Right renal cortex interstitium (tissue), 3 donors: ENCODE measurements at regions not wholly inside any gene's neighbourhood (a gene's known extent, or its start where the extent isn't known, plus 50 kb on each side); places are given as distances from the start of the nearest gene placed in this dataset.

Source experiments
- DNase-seq, 3 donors: peaks; one replicate each; pipeline ENCODE4 v3.0.0-alpha.2; 2013; ENCODE audit warnings: low read depth in 3 of 3, low spot score in 2 of 3

DNA sequence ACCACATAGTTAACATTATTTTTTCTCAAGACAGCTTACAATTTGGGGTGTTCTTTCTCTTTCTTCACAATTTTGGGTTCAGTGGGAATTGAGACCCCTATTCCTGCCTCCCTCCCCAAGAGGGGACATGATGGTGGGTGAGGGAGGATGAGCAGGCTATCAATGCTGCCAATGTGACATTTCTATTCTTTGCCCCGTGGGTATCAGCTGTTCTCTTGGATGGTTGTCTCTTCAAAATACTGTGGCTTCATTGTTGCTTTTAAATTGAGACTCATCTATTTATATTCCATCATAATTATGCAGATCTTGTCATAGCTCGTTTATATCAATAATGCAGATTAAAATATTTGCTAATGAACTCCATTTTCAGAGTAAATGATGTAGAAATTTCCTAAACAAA is 56.5 kb upstream of the ANO4 start:
- no peak for DNase-seq

DNA sequence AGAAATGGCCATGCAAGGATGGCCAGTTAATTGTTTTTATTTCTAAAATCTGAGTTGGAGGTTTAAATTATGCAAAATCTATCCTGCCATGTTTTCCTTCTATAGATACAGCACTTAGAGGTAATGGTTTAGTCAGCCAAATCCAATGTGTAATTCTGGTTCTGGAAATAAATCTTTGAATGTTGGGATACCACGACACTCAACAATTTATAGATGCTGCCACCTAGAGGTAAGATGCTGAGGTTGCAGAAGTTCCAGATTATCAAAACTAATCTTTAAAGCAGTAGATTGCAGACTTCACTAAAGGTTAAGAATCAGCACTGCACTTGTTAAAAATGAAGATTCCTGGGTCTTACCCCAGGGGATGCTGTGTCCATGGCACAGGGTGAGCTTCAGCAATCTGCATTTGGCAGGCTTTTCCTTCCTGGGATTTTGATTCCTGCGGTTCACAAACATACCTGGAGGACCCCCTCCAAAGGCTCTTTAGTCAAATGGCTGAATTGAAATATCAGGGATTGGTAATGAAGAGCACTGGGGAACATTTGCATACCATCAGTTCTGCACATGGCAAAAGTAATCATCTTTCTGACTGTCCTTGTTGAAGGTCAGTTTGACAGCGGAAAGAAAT is 53.4 kb upstream of the ANO4 start:
- no peak for DNase-seq

DNA sequence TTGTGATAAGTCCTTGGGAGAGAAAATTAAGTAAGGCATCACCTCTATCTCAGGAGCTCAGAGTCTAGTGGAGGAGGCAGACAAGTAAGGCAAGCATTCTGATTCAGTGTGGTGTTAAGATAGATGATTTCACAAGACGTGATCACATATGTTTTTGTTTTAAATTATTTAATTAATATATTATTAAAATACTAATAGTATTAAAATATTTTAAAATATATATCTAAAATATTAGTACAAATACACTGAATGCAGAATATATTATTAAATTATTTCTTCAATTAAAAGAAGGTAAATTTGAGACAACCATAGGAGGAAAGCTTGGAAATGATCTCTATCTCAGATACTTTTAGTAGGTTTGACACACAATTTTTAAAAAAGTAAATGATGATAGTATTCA is 51.5 kb upstream of the ANO4 start:
- DNase-seq: no peak
